COLO829 (cell line): ENCODE measurements at regions not wholly inside any gene's neighbourhood (a gene's known extent, or its start where the extent isn't known, plus 50 kb on each side); places are given as distances from the start of the nearest gene placed in this dataset.
A peak's percentile ranks its signal among the peaks of the same experiment; 100 is the strongest.
"Not testable (repeated sequence)": the region's sequence is repeated elsewhere in the genome, so short reads cannot be mapped to it uniquely, and the experiment has no call there.

Source experiments
- DNase-seq: peaks from one replicate; pipeline ENCODE4 v3.0.0; 2012; ENCODE audit warnings: low spot score

DNA sequence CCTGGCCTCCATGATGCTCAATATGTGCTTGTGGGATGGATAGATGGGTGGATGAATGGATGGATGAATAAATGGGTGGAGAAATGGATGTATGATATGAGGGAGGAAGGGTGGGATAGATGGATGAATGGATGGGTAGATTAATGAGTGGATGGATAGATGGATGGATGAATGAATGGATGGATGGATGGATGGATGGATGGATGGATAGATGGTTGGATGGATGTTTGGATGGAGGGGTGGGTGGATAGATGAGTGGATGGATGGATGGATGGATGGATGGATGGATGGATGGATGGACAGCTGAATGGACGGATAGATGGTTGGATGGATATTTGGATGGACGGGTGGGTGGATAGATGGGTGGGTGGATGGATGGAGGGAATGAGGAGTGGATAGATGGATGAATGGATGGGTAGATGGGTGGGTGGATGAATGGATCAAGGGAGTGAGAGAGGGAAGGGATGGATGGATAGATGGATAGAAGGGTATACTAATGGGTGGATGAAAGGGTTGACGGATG is 139.4 kb downstream of the CEBPB start:
- no peak for DNase-seq

DNA sequence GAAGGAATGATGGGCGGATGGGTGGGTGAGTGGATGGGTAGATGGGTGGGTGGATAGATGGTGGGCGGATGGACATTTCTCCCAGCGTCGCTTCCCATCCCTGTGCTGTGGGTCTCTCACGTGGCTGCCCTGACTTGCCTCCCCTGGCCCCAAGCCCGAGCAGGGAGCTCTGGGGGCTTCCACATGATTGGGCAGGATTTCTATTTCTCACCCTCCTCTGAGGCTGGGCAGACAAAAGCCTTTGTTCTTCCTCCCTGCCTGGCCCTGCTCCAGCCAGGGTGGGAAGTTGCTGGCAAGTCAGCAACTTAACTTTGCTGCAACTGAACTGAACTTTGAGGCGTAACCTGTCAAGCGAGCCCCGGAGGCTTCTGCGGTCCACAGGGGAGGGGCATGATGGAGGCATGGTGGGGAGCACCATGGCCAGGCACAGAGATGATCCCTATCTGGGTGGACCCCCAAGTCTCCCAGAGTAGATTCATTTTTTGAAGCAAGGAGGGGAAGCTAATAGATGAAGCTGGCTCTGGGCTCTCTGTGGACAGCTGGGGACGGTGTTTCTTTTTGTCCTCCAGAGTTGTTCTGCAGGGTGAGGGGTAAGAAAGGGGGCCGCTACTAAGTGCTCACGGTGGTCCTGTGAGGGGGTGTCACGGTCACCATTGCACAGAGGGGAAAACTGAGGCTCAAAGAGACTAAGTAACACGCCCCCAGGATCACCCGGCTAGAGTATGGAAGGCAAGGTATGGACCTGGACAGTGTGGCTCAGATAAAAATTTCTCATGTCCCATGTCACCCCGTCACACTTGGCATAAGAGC is 140.1 kb downstream of the CEBPB start:
- DNase-seq: peak; percentile 48

DNA sequence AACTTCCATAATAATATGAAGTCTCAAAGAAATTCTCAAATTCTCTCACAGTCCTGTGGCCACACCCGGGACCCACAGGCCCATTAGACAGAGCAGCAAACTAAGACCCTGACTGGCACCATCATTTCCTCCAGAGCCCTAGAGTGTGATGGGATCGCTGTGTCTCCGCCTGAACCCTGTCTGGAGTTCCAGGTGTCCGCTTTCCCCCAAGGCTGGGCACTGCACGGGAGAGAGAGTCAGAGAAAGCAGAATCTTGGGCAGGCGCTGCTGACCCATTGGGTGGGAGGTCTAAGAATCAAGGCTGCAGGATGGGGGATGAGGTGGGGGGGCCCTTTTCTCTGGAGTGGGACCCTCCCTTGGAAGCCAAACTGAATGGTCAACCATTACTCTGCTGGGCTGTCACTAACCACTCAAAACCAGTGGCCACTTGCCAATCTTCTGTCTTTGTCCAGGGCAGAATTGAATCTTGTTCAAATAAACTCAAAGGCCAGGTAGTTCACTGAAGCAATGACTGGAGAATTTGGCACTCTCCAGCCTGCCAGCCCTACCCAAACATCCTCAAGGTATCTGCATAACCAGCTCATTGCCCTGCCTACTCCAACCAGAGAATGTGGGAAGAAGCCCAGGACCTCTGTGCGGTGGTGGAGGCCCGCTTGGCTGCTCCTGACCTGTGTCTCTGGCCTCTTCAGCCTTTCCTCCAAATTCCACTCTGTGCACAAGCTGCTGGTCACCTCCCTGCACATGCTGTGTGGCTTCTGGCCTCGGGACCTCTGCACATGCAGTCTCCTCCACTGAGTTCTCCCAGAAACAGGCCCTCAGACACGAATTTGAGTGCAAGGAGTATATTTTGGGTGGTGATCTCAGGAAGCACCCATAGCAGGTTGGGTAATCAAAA is 141.1 kb downstream of the CEBPB start:
- DNase-seq: no peak

DNA sequence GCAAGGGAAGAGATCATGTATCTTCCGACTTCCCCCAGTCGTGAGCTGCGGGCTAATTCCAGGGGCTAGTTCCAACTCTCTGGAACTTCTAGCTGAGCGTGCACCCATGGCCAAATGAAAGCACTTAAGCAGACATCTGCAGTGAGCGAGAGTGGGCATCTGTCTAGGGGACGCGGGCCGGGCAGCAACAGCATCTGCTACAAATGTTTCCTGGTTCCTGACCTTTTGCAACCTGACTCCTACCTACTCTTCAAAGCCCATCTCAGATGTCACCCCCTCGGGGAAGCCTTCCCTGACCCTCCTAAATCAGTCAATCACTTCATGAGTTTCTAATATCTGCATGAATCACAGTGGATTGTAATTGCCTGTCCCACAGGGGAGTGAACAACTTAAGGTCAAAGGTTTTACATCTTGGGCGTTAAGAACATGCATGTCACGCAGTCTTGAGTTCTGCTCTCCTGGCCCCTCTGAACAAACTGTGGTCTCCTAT is 141.9 kb downstream of the CEBPB start:
- DNase-seq: no peak

DNA sequence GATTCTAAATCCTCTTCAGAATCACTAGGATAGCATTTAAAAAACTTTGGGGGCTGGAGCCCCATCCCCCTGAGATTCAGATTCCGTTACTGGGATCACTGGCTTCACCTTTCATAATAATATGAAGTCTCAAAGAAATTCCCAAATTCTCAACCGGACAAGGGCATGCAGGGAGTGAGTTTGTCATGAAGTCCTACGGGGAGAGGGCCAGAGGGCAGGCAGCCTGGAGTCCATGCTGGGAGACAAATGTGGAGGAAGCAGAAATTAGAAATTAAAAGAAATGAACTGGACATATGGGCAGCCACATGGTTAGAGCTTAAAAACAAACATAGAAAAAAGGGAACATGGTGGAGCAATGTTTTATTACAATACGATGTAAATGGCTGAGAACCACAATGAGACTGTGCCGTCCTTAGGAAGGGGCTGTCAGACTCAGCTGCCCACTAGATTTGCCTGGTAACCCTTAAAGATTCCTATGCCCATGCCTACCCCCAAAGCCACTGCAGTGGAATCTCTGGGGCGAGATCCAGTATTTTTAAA is 142.6 kb downstream of the CEBPB start:
- DNase-seq: no peak

DNA sequence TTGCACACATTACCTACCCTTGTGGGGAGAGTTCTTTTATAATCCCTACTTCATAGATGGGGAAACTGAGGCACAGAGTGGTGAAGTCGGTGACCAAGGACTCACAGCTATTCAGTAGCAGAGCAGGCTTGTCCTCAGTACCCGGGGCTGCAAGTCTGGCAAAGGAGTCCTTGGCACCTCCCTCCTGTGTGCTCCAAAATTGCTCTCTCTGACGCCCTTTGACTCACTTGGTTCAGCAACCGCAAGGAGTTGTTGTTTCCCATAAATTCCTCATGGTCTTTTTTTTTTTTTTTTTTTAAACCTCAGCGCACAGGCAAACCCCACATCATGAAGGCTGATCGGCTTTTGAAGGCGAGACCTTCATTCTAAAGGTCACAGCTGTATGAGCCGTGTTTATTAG is 143.2 kb downstream of the CEBPB start:
- no peak for DNase-seq

DNA sequence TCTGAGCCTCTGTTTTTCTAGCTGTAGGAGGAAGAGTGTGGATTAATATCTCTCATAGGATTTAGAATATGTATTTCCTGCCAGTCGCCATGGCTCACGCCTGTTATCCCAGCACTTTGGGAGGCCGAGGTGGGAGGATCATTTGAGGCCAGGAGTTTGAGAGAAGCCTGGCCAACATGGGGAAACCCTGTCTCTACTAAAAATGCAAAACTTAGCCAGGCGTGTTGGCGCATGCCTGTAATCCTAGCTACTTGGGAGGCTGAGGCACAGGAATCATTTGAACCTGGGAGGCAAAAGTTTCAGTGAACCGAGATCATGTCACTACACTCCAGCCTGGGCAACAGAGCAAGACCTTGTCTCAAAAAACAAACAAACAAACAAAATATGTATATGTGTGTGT is 143.9 kb downstream of the CEBPB start:
- not testable (repeated sequence) for DNase-seq

DNA sequence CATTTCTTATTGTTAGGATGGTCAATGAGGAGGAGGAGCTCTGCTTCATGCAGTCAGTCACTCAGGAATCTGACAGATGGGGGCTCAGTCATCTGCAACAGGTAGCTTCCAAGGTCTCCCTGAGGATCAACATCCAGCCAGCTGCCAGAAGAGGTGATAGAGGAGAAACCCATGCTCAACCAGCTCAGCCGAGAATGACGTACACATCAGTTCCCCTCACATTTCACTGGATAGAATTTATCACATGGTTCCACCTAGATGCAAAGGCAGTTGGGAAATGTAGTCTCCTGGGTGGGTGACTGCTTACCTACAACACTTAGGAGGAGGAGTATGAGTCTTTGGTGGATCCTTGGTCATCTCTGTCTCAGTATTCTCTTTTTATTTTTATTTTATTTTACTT is 144.5 kb downstream of the CEBPB start:
- DNase-seq: no peak

DNA sequence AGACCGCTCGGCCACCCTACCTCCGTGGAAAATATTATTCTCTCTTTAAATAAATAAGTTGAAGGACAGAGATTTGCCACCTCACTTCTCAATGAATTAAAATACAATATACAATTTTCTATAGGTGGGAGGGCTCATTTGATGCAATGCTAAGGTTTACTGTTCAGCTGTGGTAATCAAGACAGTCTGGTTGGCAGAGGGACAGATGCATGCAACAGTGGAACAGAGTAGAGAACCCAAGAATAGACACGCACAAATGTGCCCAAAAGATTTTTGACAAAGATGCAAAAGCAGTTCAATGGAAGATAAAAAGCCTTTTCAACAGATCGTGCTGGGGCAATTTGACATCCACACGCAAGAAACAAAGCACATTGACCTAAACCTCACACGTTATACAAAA is 145.2 kb downstream of the CEBPB start:
- DNase-seq: no peak

DNA sequence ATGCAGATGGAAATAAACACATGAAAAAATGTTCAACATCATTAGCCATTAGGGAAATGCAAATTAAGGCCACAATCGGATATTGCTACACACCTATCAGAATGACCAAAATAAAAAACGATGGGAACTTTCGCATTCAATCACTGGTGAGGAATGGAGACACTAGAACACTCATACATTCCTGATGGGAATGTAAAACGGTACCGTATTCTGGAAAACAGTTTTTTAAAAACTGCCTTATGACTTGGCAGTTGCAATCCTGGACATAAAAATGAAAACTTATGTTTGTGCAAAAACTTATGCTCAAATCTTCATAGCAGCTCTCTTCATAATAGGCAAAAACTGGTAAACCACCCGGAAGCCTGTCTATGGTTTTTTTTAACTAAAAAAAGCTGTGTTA is 146.0 kb downstream of the CEBPB start:
- DNase-seq: no peak

DNA sequence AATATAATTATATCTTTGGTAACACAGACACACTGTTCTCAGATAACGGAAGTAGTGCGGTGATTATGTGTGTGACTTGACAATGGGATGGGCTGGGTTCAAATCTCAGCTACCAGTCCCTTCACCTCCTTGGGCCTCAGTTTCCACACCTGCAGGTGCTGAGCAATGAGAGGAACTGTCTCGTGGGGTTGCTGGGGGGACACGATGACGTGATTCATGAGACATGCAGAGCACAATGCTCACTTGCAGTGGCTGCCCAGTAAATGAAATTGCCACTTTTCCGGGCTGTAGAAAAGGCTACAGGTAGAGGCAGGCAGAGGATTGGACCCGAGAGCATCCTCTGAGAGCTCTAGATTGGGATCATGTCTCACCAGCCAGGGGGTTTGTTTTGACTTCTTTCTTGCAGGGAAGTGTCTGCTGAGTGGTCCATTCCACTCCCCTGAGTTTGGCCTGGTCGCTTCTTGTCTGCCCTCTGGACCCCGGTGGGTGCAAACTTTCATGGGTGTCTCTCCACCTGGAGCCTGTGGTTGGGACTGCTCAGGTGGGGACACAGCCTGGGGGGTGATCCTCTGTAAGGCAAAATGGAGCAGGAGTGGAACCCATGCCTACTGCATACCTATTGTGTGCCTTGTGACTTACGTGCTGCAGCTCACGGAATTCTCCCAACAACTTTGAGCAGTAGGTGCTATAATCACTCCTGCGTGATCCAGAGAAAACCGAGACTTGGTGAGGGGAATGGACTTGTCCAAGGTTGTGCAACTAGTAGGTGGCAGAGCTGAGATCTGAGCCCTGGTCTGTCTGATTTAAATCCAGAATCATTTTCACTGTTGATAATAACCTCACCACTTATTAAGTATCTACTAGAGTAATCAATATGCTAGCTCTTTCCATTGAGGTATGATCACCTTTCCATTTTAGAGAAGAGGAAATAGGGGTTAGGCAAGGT is 147.2 kb downstream of the CEBPB start:
- DNase-seq: no peak

DNA sequence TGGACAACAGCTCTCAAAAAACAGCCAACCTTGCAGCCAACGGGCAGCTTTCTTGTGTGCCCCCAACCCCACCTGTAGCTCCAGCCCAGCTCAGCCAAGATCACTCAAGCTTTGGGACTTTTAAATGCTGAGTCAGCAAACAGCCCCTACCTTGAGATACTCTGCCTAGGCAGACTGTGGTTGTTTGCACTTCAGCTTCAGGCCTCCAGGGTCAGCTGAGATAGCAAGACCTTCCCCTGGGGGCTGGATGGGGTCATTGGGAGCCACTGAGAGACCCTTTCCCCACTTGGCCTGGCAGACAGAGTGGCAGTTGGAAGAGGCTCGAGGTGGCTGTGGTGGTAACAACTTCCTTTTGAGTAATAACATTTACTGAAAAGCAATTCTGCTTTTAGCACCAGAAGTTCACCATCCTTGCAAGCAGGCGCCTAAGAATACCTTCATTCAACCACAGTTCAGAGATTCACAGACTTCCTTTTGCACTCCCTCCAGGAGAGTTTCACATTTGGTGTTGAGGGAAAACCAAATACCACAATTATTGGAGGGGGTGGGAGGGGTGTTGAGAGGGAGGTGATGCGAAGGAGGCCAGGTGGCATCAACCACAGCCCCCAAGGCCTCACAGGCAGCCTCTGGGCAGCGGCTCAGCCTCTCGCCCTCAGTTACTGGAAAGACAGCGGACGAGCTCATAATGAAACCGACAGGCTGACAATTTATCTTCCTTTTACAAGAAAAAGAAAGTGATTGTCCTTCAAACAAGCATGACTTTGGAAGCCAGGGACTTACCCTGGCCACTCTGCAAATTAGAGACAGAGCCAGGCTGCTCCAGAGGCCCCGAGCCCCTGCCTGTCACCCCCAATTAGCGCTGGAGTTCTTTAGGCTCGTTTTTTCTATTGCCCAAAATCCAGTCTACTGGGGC is 148.1 kb downstream of the CEBPB start:
- DNase-seq: no peak

DNA sequence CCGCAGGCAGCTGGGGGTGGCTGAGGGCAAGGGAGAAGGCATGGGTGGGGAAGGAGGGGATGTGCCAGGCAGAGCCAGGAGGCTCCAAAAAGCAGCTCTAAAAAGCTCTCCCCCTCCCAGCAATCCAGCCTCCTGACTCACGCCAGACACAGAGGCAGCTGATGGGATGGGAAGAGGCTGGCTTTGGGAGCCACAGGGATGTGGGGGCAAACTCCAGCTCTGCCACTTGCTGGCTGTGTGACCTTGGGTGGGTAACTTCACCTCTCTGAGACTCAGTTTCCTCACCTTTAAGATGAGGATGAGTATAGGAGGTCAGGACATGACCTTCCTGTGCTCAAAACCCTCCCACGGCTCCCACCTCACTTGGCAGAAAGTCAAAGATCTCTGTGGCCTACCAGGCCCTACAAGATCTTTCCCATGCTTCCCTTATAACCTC is 148.9 kb downstream of the CEBPB start:
- DNase-seq: no peak

DNA sequence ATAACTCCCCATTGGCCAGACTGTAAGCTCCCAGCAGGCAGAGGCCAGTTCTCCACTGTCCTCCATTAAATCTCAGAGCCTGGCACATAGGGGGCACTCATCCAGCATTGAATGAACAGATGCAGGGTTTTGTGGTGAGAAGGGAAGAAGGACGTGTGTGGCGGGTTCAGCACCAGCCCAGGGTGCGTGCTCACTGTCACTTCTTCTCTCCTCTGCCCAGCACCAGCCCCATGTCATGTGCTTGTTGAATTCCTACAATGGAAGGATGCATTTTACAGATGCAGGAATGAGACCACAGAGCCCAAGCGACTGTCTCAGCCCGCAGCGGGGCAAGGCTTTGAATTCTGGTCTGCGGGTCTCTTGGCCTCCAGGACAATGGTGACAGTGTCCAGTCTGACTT is 149.9 kb downstream of the CEBPB start:
- DNase-seq: no peak

DNA sequence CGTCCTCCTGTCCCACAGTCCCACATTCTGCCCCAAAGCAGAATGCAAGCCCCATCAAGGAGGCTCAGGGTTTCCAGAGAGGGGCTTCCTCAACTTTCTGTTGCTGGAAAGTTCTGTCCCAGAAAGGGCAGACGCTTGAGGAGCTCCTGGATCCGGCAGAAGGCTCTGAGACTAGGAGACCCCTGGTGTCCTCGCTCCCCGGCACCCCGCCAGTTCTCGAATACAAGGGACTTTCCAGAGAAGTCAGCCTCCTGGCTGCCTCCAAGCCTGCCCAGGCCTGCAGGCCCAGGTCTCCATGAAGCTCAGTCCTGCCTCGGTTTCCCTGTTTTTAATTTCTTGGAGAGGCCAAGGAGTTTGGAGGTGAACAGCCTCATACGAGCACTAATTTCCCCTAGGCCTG is 150.4 kb downstream of the CEBPB start:
- no peak for DNase-seq

DNA sequence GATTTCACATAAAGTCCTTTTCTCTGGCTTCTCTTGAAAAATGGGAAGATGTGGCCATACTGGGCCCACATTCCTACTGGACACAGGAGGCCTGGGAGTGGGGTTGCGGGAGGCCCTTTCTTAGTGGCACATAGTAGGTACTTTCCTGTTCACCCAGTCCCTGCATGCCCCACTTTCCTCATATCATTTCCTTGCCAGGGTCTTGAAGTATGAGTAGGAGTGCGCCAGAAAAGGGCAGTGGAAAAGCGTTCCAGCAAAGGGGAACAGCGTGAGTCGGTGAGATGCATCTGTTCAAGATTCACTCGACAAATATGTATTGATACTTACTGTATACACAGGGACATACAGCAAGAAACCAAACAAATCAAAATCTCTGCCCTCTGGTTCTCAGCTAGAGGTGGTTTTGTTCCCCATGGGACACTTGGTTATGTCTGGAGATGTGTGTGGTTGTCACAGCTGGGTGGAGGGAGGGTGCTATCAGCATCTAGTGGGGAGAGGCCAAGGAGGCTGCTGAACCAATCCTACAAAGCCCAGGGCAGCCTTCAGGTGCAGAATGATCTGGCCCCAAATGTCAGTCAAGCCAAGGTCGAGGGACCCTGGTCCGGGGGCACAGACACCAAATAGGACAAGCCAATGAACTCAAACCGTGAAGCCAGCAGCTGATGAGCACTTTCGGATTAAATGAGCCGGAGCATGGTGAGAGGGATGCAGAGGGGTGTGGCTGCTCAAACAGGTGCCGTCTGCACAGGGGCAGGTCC is 151.4 kb downstream of the CEBPB start:
- no peak for DNase-seq

DNA sequence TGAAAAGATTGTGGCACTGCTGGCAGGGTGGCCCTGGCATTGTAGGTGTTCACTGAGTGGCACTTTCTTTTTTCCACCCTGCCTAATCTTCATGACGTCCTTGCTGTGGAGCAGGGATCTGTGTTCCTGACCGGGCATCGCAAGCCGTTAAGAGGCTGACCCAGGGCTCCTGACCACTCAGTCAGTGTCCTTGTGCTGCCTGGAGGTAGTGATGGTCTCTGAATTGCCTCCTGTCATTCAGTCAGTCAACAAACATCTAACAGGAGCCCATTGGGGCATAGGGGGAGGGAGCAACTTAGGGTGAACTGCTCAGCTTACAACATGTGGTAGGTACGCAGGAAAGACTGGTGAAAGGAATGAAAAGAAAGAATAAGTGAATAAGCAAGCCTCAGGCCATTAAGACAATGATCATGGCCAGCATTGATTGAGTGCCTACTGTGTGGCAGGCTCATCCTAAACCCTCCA is 152.0 kb downstream of the CEBPB start:
- DNase-seq: no peak

DNA sequence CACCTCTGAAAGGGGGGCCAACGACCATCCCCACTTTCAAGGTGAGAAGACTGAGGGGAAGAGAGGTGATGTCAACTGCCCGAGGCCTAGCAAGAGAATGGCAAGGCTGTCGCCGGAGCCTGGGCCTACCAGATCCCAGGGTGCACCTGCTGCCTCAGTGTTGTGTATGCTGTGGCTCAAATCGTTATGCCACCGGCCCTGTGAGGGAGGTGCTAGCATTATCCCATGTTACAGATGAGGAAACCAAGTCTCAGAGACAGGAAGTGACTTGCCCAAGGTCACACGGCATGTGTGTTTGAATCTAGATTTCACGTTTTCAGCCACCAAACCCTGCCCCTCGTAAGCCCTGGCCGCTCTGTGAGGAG is 152.5 kb downstream of the CEBPB start:
- no peak for DNase-seq

DNA sequence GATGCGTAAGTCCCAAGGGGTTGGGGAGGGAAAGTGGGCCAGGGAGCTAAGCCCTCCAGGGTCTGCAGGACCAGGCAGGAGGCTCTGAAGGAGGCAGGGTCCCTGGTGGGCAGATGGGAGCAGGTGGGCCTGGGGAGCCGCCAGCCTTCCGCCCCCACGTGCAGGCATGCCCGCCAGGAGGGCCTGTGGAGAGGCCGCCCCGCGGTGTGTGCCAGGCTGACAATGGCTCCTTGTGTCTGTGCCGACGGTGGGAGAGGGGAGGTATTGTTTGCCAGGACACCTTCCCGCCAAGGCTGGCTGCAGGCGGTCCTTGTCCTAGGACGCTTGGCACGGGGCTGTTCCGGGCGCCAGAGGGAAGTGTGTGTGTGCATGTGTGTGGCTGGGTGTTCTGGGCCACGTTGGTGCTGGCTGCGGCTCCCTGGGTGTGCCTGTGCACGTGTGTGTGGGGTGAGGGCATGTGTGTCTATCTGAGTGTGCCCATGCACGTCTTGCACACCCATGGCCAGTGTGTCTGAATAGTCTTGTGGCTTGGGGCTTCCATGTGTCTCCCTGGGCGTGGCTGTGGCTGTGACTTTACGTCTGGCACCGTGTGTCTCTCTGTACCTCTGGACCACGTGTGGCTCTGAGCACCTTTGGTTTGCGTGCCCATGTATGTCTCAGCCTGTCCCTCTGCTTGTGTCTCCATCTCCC is 153.0 kb downstream of the CEBPB start:
- no peak for DNase-seq
